ENCODE measurements at regions not wholly inside any gene's neighbourhood (a gene's known extent, or its start where the extent isn't known, plus 50 kb on each side); places are given as distances from the start of the nearest gene placed in this dataset.

GRCh38 chr3:186458306-186459107 lies 85.7 kb downstream of the CRYGS start:
- TF ChIP-seq CTCF (IDR thresholded peaks at IDR 0.05) = no peak
- no peak for TF ChIP-seq EP300 (IDR thresholded peaks at IDR 0.05; ENCODE audit: low read depth)
